K562 (cell line): ENCODE measurements at regions not wholly inside any gene's neighbourhood (a gene's known extent, or its start where the extent isn't known, plus 50 kb on each side); places are given as distances from the start of the nearest gene placed in this dataset.

ENCODE experiments used
- ATAC-seq: fragments of 200-7000 bp; cut with Tn5 transposase; 3 replicates; pipeline ENCODE4 v1.9.1; 2020; ENCODE audit warnings: moderate library complexity
- BruUV-seq: library from RNA; stranded (reverse); fragments of 400-500 nt; replicated peaks from 2 replicates; lab custom pipeline; 2021; lab: Mats Ljungman, UMichigan
- CTCF ChIA-PET: fragments of 300-600 bp; formaldehyde crosslinking; extraction: SDS; loops from one replicate; lab custom pipeline; 2021; ENCODE audit warnings: low intra/inter-chr PET ratio; lab: Yijun Ruan, JAX
- POLR2A ChIA-PET: fragments of 300-600, 350-650 bp; sonication (Branson Sonifier 250); formaldehyde crosslinking; extraction: SDS; loops from one replicate; lab custom pipeline; 2021; ENCODE audit warnings: antibody characterized with exemption, inconsistent platforms; lab: Yijun Ruan, JAX
- DNase-seq, 4 experiments: peaks; one replicate each; pipeline versions ENCODE4 v3.0.0 to v3.0.0-alpha.2; 2011 to 2018; ENCODE audit warnings: low spot score in 3 of 4, mixed read lengths in 3 of 4; ENCODE audit errors: extremely low read depth in 1 of 4
- FAIRE-seq: peaks from 2 replicates; lab custom pipeline; 2011; peaks lifted over from hg19 to GRCh38; lab: Jason Lieb, UNC
- H2AFZ ChIP-seq: 2 replicates; pipeline ENCODE4 v1.6.0; 2011; ENCODE audit warnings: low read depth, low read length, control low read depth, inconsistent platforms
- H3K27ac ChIP-seq: fragments of 200-600 bp; 3 replicates; pipeline ENCODE4 v1.8.0; 2011; ENCODE audit warnings: low read depth, mild to moderate bottlenecking, control low read depth, inconsistent platforms, low read length, moderate library complexity, mixed read lengths; ENCODE audit errors: extremely low read depth
- H3K27me3 ChIP-seq, 2 experiments: fragments of 300-600 bp in 1 of 2; 2 replicates in 1 of 2; 3 replicates in 1 of 2; pipeline versions ENCODE4 v1.6.0 to v1.8.0; 2011; ENCODE audit warnings: inconsistent platforms in 2 of 2, low read length in 2 of 2, mild to moderate bottlenecking in 1 of 2, mixed read lengths in 1 of 2, moderate library complexity in 1 of 2; ENCODE audit not compliant: control insufficient read depth in 2 of 2, insufficient read depth in 2 of 2
- H3K36me3 ChIP-seq: fragments of 300-600 bp; 3 replicates; pipeline ENCODE4 v1.8.0; 2011; ENCODE audit warnings: mild to moderate bottlenecking, low read length, inconsistent platforms; ENCODE audit not compliant: control insufficient read depth, insufficient read depth
- H3K4me1 ChIP-seq, 2 experiments: fragments of 200-600 bp in 1 of 2; replicated peaks in 1 of 2; 2 replicates in 1 of 2; 3 replicates in 1 of 2; pipeline versions ENCODE4 v1.5.1 to v1.8.0; 2011; ENCODE audit warnings: inconsistent platforms in 2 of 2, low read length in 2 of 2, mild to moderate bottlenecking in 1 of 2, mixed read lengths in 1 of 2, moderate library complexity in 1 of 2; ENCODE audit not compliant: control insufficient read depth in 2 of 2, insufficient read depth in 2 of 2
- H3K4me2 ChIP-seq: 2 replicates; pipeline ENCODE4 v1.6.1; 2011; ENCODE audit warnings: low read length, control low read depth, inconsistent platforms, mixed read lengths; ENCODE audit not compliant: insufficient read depth
- H3K4me3 ChIP-seq: fragments of 200-600 bp; sonication (generic), shearing (Covaris generic); 2 replicates; pipeline ENCODE4 v1.5.1; 2016; ENCODE audit warnings: control low read depth, inconsistent platforms
- H3K79me2 ChIP-seq: fragments of 200-600 bp; 3 replicates; pipeline ENCODE4 v1.8.0; 2011; ENCODE audit warnings: low read length, inconsistent platforms; ENCODE audit not compliant: control insufficient read depth, insufficient read depth
- H3K9ac ChIP-seq, 2 experiments: 2 replicates each; pipeline versions ENCODE4 v1.6.0 to v1.6.1; 2011; ENCODE audit warnings: low read depth in 2 of 2, low read length in 2 of 2, control low read depth in 1 of 2, inconsistent platforms in 1 of 2, mild to moderate bottlenecking in 1 of 2, mixed read lengths in 1 of 2; ENCODE audit not compliant: insufficient read depth in 1 of 2
- H3K9me1 ChIP-seq: one replicate; pipeline ENCODE4 v1.6.0; 2011; ENCODE audit warnings: inconsistent platforms, mild to moderate bottlenecking, low read length, moderate library complexity; ENCODE audit not compliant: control insufficient read depth, insufficient read depth
- H3K9me3 ChIP-seq: replicated peaks from 2 replicates; pipeline ENCODE4 v1.5.1; 2011; ENCODE audit warnings: low read depth, low read length, inconsistent platforms; ENCODE audit not compliant: control insufficient read depth, insufficient read depth
- H4K20me1 ChIP-seq: replicated peaks from 2 replicates; pipeline ENCODE4 v1.6.1; 2011; ENCODE audit warnings: low read length, inconsistent platforms, mixed read lengths; ENCODE audit not compliant: control insufficient read depth, insufficient read depth
- CHD1 ChIP-seq: fragments of 200-600 bp; sonication (generic); IDR thresholded peaks from one replicate; pipeline ENCODE4 v1.6.1; 2012; ENCODE audit warnings: mild to moderate bottlenecking, moderate library complexity, low read length, inconsistent platforms
- CHD4 ChIP-seq: fragments of 200-600 bp; sonication (generic); IDR thresholded peaks from 3 replicates; pipeline ENCODE4 v1.6.1; 2012; ENCODE audit warnings: low read depth, mild to moderate bottlenecking, mixed read lengths, low read length, inconsistent platforms; ENCODE audit not compliant: insufficient read depth, insufficient replicate concordance, poor library complexity, severe bottlenecking
- E2F1 ChIP-seq: sonication (generic); formaldehyde crosslinking; IDR thresholded peaks from 2 replicates; pipeline ENCODE4 v1.8.1; 2023; ENCODE audit warnings: mild to moderate bottlenecking, missing genetic modification reagents, moderate library complexity
- MLLT1 ChIP-seq, 2 experiments: fragments of 450-650 bp; IDR thresholded peaks; 2 replicates each; pipeline ENCODE4 v1.6.1; 2016
- PML ChIP-seq: IDR thresholded peaks from 2 replicates; pipeline ENCODE4 v1.6.1; 2012; ENCODE audit warnings: low read length, inconsistent platforms
- RBM25 ChIP-seq: fragments of 200-400 bp; formaldehyde crosslinking; IDR thresholded peaks from 2 replicates; pipeline ENCODE4 v1.6.1; 2018; ENCODE audit warnings: low read length, low read depth, moderate library complexity; ENCODE audit not compliant: severe bottlenecking
- SLC30A9 ChIP-seq: fragments of 250-450 bp; sonication (Bioruptor Pico); IDR thresholded peaks from 2 replicates; pipeline ENCODE4 v1.8.0; 2022; ENCODE audit warnings: mild to moderate bottlenecking, moderate library complexity
- ZNF277 ChIP-seq: fragments of 250-450 bp; sonication (Bioruptor Pico); IDR thresholded peaks from 2 replicates; pipeline ENCODE4 v1.8.0; 2022; ENCODE audit warnings: inconsistent platforms, mild to moderate bottlenecking, moderate library complexity, borderline replicate concordance
- WGBS: fragments of 100-300 bp; shearing (Covaris generic); methylation state at CpG from one replicate; pipeline ENCODE4 v1.1.6; 2016; ENCODE audit warnings: low coverage, mixed read lengths; ENCODE audit not compliant: insufficient coverage; ENCODE audit errors: missing lambda C conversion rate; 5-methylcytosine and 5-hydroxymethylcytosine counted together
- in situ Hi-C: fragments of 300-500 bp; cut with MboI; formaldehyde crosslinking; loops from 4 replicates; pipeline ENCODE4 v1.15.0; 2018; ENCODE audit warnings: inconsistent platforms, mixed read lengths
- intact Hi-C: fragments of 100-400 bp; cut with micrococcal nuclease; formaldehyde crosslinking; loops from 2 replicates; pipeline ENCODE4 v1.14.2; 2022

- Histone ChIP-seq H3K9me1 (no peaks in the 10 kb centered on the region), H3K27ac (no peak overlapping the region)
- 3% methylated on average over 6 of the region's 6 CpGs for WGBS
- in situ Hi-C loops, result no loop called here
- ATAC-seq, result no peak
- TF ChIP-seq RBM25 (no peak), CHD1 (no peak), ZNF277 (CRISPR knock-in tag) (no peak), CHD4 (no peak), PML (no peak), MLLT1 (IDR thresholded peaks at IDR 0.05) (no peak), SLC30A9 (no peak), E2F1 (CRISPR knock-in tag) (no peak)
- TF ChIP-seq, all 486 proteins: peak for 0
- Histone ChIP-seq H3K4me3 (no peak overlapping the region), H3K9ac (no peak overlapping the region), H3K36me3 (no peaks in the 10 kb centered on the region), H3K4me2 (no peak overlapping the region), H3K9me3 (no peaks in the 10 kb centered on the region), H3K4me1 (no peaks in the 10 kb centered on the region), H4K20me1 (no peaks in the 10 kb centered on the region), H3K79me2 (no peaks in the 10 kb centered on the region), H3K27me3 (peaks cover 6 to 13% of the 10 kb centered on the region in 2 experiments; a peak in 2 of 5 replicates), H2AFZ (no peak overlapping the region)
- ChIA-PET POLR2A (interaction anchor here (0.6 kb wide), 2 partner anchors 56 to 388 kb away, joined by 3 read pairs; no protein-coding TSS in a partner anchor), CTCF (no interaction called here)
- intact Hi-C loops, result loop anchor here (10.0 kb wide), 1 partner anchor 85 kb away; the partner anchor contains the start of gene NOG
- no peak for DNase-seq
- BruUV-seq, result no TSS peak
- no peak for FAIRE-seq
Observed at GRCh38 chr17:56679777-56680422, 86.4 kb downstream of the NOG start.
